ENCODE measurements at regions not wholly inside any gene's neighbourhood (a gene's known extent, or its start where the extent isn't known, plus 50 kb on each side); places are given as distances from the start of the nearest gene placed in this dataset.
"Not testable (repeated sequence)": the region's sequence is repeated elsewhere in the genome, so short reads cannot be mapped to it uniquely, and the experiment has no call there.

GRCh38 chr5:71910741-71911140 is 191.7 kb downstream of the CARTPT start:
- no peak for DNase-seq

- no peak for DNase-seq
These were observed 192.9 kb downstream of the CARTPT start for GRCh38 chr5:71912021-71912420.

- DNase-seq, result no peak
These were observed 193.0 kb upstream of the MAP1B start for GRCh38 chr5:71914281-71914680.

GRCh38 chr5:71922584-71923106 is 184.6 kb upstream of the MAP1B start:
- DNase-seq, result no peak

- DNase-seq, result no peak
These were observed 183.5 kb upstream of the MAP1B start for GRCh38 chr5:71923755-71924154.

GRCh38 chr5:71924325-71924724 is 182.9 kb upstream of the MAP1B start:
- DNase-seq, result no peak

- DNase-seq, result no peak
These were observed 182.3 kb upstream of the MAP1B start for GRCh38 chr5:71924980-71925379.

- DNase-seq, result no peak
These were observed 181.6 kb upstream of the MAP1B start for GRCh38 chr5:71925608-71926091.

- no peak for DNase-seq
These were observed 178.3 kb upstream of the MAP1B start for GRCh38 chr5:71929003-71929402.

- not testable (repeated sequence) for DNase-seq
These were observed 176.7 kb upstream of the MAP1B start for GRCh38 chr5:71930554-71930953.

- DNase-seq, result no peak
These were observed 175.1 kb upstream of the MAP1B start for GRCh38 chr5:71932131-71932654.

GRCh38 chr5:71932655-71933338 is 174.5 kb upstream of the MAP1B start:
- no peak for DNase-seq

- no peak for DNase-seq
These were observed 173.0 kb upstream of the MAP1B start for GRCh38 chr5:71934322-71934721.

GRCh38 chr5:71937921-71938698 is 169.2 kb upstream of the MAP1B start:
- DNase-seq, result no peak

- DNase-seq, result no peak
These were observed 168.4 kb upstream of the MAP1B start for GRCh38 chr5:71938895-71939294.

- DNase-seq, result no peak
These were observed 167.6 kb upstream of the MAP1B start for GRCh38 chr5:71939452-71940230.

- DNase-seq, result no peak
These were observed 163.4 kb upstream of the MAP1B start for GRCh38 chr5:71943874-71944273.

GRCh38 chr5:71945436-71945835 is 161.8 kb upstream of the MAP1B start:
- DNase-seq, result no peak

GRCh38 chr5:71946343-71947030 is 160.8 kb upstream of the MAP1B start:
- no peak for DNase-seq

- no peak for DNase-seq
These were observed 159.1 kb upstream of the MAP1B start for GRCh38 chr5:71948206-71948605.

GRCh38 chr5:71949772-71950171 is 157.5 kb upstream of the MAP1B start:
- DNase-seq, result no peak

GRCh38 chr5:71953866-71954265 is 153.4 kb upstream of the MAP1B start:
- DNase-seq, result no peak
